NCI-H146 treated with DMSO at 0.1 percent for 48 hours (cell line): ENCODE measurements at regions not wholly inside any gene's neighbourhood (a gene's known extent, or its start where the extent isn't known, plus 50 kb on each side); places are given as distances from the start of the nearest gene placed in this dataset.

Experiments used
- DNase-seq: peaks from one replicate; lab custom pipeline; 2025; ENCODE audit not compliant: unreplicated experiment; lab: John Stamatoyannopoulos, UW

- DNase-seq = peak; percentile 87
These were observed 133.0 kb downstream of the MAD2L1 start for GRCh38 chr4:119933606-119934005.

- no peak for DNase-seq
These were observed 134.4 kb downstream of the MAD2L1 start for GRCh38 chr4:119932277-119932676.

GRCh38 chr4:119930546-119930945 is 136.1 kb downstream of the MAD2L1 start:
- DNase-seq = no peak

GRCh38 chr4:119921830-119922229 is 144.8 kb downstream of the MAD2L1 start:
- no peak for DNase-seq

GRCh38 chr4:119906277-119906676 is 160.4 kb downstream of the MAD2L1 start:
- DNase-seq = no peak

- DNase-seq = no peak
These were observed 168.4 kb downstream of the MAD2L1 start for GRCh38 chr4:119898211-119898610.

GRCh38 chr4:119897260-119897659 is 169.4 kb downstream of the MAD2L1 start:
- peak; percentile 44 for DNase-seq

GRCh38 chr4:119894650-119895208 is 171.9 kb downstream of the MAD2L1 start:
- DNase-seq = no peak

GRCh38 chr4:119873794-119874325 is 192.8 kb downstream of the MAD2L1 start:
- no peak for DNase-seq

GRCh38 chr4:119873132-119873531 is 193.5 kb downstream of the MAD2L1 start:
- DNase-seq = no peak

- DNase-seq = peak; percentile 10
These were observed 194.2 kb downstream of the MAD2L1 start for GRCh38 chr4:119872371-119873016.

- DNase-seq = no peak
These were observed 195.8 kb downstream of the MAD2L1 start for GRCh38 chr4:119870856-119871255.

GRCh38 chr4:119865789-119866188 is 200.9 kb downstream of the MAD2L1 start:
- DNase-seq = no peak

GRCh38 chr4:119865389-119865788 is 201.3 kb downstream of the MAD2L1 start:
- DNase-seq = no peak

- no peak for DNase-seq
These were observed 204.9 kb downstream of the MAD2L1 start for GRCh38 chr4:119861731-119862130.

GRCh38 chr4:119858176-119858575 is 208.5 kb downstream of the MAD2L1 start:
- DNase-seq = no peak

GRCh38 chr4:119854364-119854763 is 212.3 kb downstream of the MAD2L1 start:
- no peak for DNase-seq

GRCh38 chr4:119851649-119852048 is 215.0 kb downstream of the MAD2L1 start:
- no peak for DNase-seq

- no peak for DNase-seq
These were observed 212.8 kb upstream of the PDE5A start for GRCh38 chr4:119841361-119841760.

- no peak for DNase-seq
These were observed 207.0 kb upstream of the PDE5A start for GRCh38 chr4:119835613-119835910.

GRCh38 chr4:119834906-119835612 is 206.5 kb upstream of the PDE5A start:
- DNase-seq = no peak

GRCh38 chr4:119833611-119834010 is 205.0 kb upstream of the PDE5A start:
- DNase-seq = no peak
